ENCODE measurements at regions not wholly inside any gene's neighbourhood (a gene's known extent, or its start where the extent isn't known, plus 50 kb on each side); places are given as distances from the start of the nearest gene placed in this dataset.

DNA sequence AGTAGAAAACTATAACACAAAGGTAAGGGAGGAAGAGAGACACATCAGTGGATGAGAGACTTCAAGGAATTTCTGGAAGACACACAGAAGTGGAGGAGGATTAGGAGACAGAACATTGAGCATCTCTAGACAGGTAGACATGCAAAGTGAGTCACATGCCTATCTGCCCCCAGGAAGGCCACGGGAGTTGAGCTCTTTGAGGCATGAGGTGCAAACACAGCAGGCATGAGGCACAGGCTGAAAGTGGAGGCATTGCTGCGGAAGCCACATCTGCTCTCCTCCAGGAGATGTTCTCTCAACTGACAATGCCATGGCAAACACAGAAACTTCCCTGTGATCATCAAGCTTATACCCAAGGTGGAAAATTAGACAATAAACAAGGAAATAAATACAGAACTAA lies 481.6 kb upstream of the MYT1L start:
- no peak overlapping the region for H4K5ac ChIP-seq (ENCODE audit: insufficient read length, low read depth, low read length)
- FAIRE-seq (no peak), DNase-seq (ENCODE audit: low read depth in 1 of 2, low spot score in 2 of 2) (no peak)
- H3K4me3 ChIP-seq (ENCODE audit: extremely low read depth in 1 of 4, insufficient read depth in 2 of 4, low read depth in 3 of 4, low read length in 4 of 4), result no peak overlapping the region
- no peak overlapping the region for H4K8ac ChIP-seq (ENCODE audit: extremely low read depth, insufficient read depth, low read length)
- H4K91ac ChIP-seq (replicated peaks; ENCODE audit: insufficient read length, low read length), result no peak overlapping the region
- no peak overlapping the region for H2BK5ac ChIP-seq (ENCODE audit: low read depth, low read length)
- H3K4ac ChIP-seq (replicated peaks; ENCODE audit: insufficient read length, low read depth, low read length), result no peak overlapping the region
- no peak overlapping the region; the same call in 1 of the 2 replicates for H2BK12ac ChIP-seq (ENCODE audit: low read depth, low read length)
- H3K18ac ChIP-seq (ENCODE audit: extremely low read depth, low read length), result no peak overlapping the region
- TF ChIP-seq KDM4A (IDR thresholded peaks at IDR 0.05; ENCODE audit: low read depth, low read length, severe bottlenecking) (no peak), EP300 (IDR thresholded peaks at IDR 0.05; ENCODE audit: borderline replicate concordance in 1 of 2, low read depth in 2 of 2, low read length in 2 of 2) (no peak)
- 0 out of 7 replicates have a peak, but pooled peaks cover 0 to 2% (median 0%) of the 10 kb centered on the region in 4 experiments for H3K4me1 ChIP-seq (replicated peaks in 1 of 4; ENCODE audit: control insufficient read depth in 3 of 4, insufficient read depth in 4 of 4, low read length in 3 of 4)
- H3K36me3 ChIP-seq (ENCODE audit: control insufficient read depth in 2 of 4, insufficient read depth in 4 of 4, low read length in 3 of 4), result no peaks in the 10 kb centered on the region
- H3K23ac ChIP-seq (ENCODE audit: insufficient read length), result no peak overlapping the region
- H2AK5ac ChIP-seq (ENCODE audit: low read depth, low read length), result no peak overlapping the region
- no peaks in the 10 kb centered on the region for H3K79me2 ChIP-seq (ENCODE audit: control insufficient read depth in 1 of 2, insufficient read depth in 2 of 2, low read length in 2 of 2)
- no peak overlapping the region for H3K9ac ChIP-seq (replicated peaks in 1 of 4; ENCODE audit: extremely low read depth in 1 of 4, low read depth in 3 of 4, low read length in 3 of 4)
- no peaks in the 10 kb centered on the region for H4K20me1 ChIP-seq (replicated peaks in 1 of 2; ENCODE audit: control insufficient read depth in 1 of 2, insufficient read depth in 2 of 2, low read length in 2 of 2)
- H3K56ac ChIP-seq (replicated peaks; ENCODE audit: insufficient read length, low read depth, low read length), result no peak overlapping the region
- no peak overlapping the region for H2AFZ ChIP-seq (ENCODE audit: low read length)
- ChIA-PET POLR2A (ENCODE audit: partially characterized antibody) (no interaction called here), CTCF (ENCODE audit: partially characterized antibody) (interaction anchor here (1.4 kb wide), 1 partner anchor 66 kb away, joined by 4 read pairs; no protein-coding TSS in a partner anchor)
- peaks cover 7 to 8% of the 10 kb centered on the region in 2 experiments; a peak in 2 of 4 replicates for H3K9me3 ChIP-seq (ENCODE audit: insufficient read depth in 2 of 2, low read depth in 1 of 2, low read length in 1 of 2)
- H3K23me2 ChIP-seq (ENCODE audit: low read depth, low read length), result no peaks in the 10 kb centered on the region
- no peak overlapping the region for H2BK20ac ChIP-seq (ENCODE audit: low read length)
- no peaks in the 10 kb centered on the region for H3K79me1 ChIP-seq (ENCODE audit: low read depth, low read length)
- H3K14ac ChIP-seq (ENCODE audit: insufficient read length), result no peak overlapping the region
- H3K27me3 ChIP-seq (replicated peaks in 1 of 4; ENCODE audit: control insufficient read depth in 3 of 4, extremely low read depth in 1 of 4, insufficient read depth in 3 of 4, low read length in 3 of 4), result no peaks in the 10 kb centered on the region
- no peak overlapping the region for H2BK120ac ChIP-seq (replicated peaks; ENCODE audit: low read depth, low read length)
- no peak overlapping the region for H3K27ac ChIP-seq (ENCODE audit: low read depth, low read length)
- no peak overlapping the region for H2BK15ac ChIP-seq (ENCODE audit: low read length)
- 95% methylated on average over 2 of the region's 2 CpGs; no CpG with 5 or more reads in 1 of the 2 experiments for WGBS, 2 experiments (ENCODE audit: extremely low coverage in 1 of 2, insufficient coverage in 1 of 2, insufficient read length in 1 of 2, insufficient replicate concordance in 2 of 2, low coverage in 1 of 2, low lambda C conversion rate in 2 of 2, missing lambda C conversion rate in 1 of 2)
- no peak overlapping the region for H3K4me2 ChIP-seq (ENCODE audit: insufficient read depth in 1 of 2, low read depth in 2 of 2, low read length in 2 of 2)

All from H1 (cell line).